ENCODE measurements at regions not wholly inside any gene's neighbourhood (a gene's known extent, or its start where the extent isn't known, plus 50 kb on each side); places are given as distances from the start of the nearest gene placed in this dataset.

DNA sequence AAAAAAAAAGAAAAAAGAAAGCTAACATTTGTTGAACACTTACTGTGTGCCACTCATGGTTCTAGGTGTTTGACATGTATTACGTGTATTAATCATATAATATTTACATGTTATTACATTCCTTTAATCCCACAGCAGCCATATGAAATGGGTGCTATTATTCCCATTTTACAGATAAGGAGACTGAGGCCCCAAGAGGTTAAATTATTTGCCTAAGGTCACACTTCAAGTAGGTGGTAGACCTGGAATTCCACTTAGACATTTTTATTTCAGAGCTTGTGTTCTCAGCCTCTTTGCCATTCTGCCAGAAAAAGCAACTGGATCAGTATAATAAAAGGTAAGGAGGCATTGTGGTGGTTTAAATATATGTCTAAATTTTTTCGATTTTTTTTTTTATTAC lies 55.1 kb upstream of the HS3ST4 start:
- Histone ChIP-seq H3K4me3 (ENCODE audit: low read depth in 2 of 2, low read length in 1 of 2) (no peak overlapping the region), H3K9me3 (no peaks in the 10 kb centered on the region), H2AFZ (ENCODE audit: low read depth) (no peak overlapping the region), H3K36me3 (replicated peaks in 1 of 2; ENCODE audit: control insufficient read depth in 1 of 2, insufficient read depth in 2 of 2, low read length in 1 of 2) (no peaks in the 10 kb centered on the region), H3F3A (replicated peaks; ENCODE audit: insufficient read depth) (no peaks in the 10 kb centered on the region), H3K4me2 (no peak overlapping the region), H3K79me2 (ENCODE audit: insufficient read depth) (no peaks in the 10 kb centered on the region), H3K27ac (ENCODE audit: low read depth in 2 of 2, low read length in 1 of 2) (no peak overlapping the region), H3K9me2 (no peaks in the 10 kb centered on the region), H3K4me1 (ENCODE audit: control insufficient read depth in 1 of 2, insufficient read depth in 2 of 2, low read depth in 1 of 2, low read length in 1 of 2) (no peaks in the 10 kb centered on the region), H4K20me1 (ENCODE audit: insufficient read depth) (no peaks in the 10 kb centered on the region), H3K9ac (no peak overlapping the region), H3K27me3 (ENCODE audit: insufficient read depth) (no peaks in the 10 kb centered on the region)
- no peak for DNase-seq
- TF ChIP-seq FOXJ3 (CRISPR knock-in tag; IDR thresholded peaks at IDR 0.05) = no peak
- CTCF ChIA-PET = interaction anchor here (0.7 kb wide), 1 partner anchor 329 kb away, joined by 3 read pairs; no protein-coding TSS in a partner anchor
- WGBS (ENCODE audit: low lambda C conversion rate) = 3% methylated on average over 2 of the region's 2 CpGs
- POLR2A ChIA-PET = no interaction called here

DNA sequence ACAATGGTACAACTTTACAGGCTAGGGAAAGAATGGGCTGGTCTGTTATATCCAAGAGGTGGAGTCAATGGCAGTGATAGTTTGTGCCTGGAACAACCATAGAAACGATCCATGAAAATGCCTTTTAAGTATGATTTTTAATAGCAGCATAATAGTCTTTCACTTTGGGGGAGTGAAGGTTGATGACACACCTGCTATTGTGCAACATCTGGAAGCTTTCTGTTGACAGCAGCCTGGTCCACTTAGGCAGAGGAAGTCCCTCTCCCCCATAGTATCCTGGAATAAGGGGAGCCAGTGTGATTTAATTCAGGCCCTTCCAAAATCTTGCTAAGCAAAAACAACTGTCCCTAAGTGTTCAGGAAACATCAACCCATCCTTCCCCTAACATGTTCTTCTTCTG lies 56.3 kb upstream of the HS3ST4 start:
- H3K4me3 ChIP-seq (ENCODE audit: low read depth in 2 of 2, low read length in 1 of 2) = no peak overlapping the region
- no peaks in the 10 kb centered on the region for H3K36me3 ChIP-seq (replicated peaks in 1 of 2; ENCODE audit: control insufficient read depth in 1 of 2, insufficient read depth in 2 of 2, low read length in 1 of 2)
- CTCF ChIA-PET = no interaction called here
- H3K9me2 ChIP-seq = no peaks in the 10 kb centered on the region
- DNase-seq = no peak
- no peaks in the 10 kb centered on the region for H3K79me2 ChIP-seq (ENCODE audit: insufficient read depth)
- no peaks in the 10 kb centered on the region for H3K9me3 ChIP-seq
- no peaks in the 10 kb centered on the region for H3K27me3 ChIP-seq (ENCODE audit: insufficient read depth)
- H3K27ac ChIP-seq (ENCODE audit: low read depth in 2 of 2, low read length in 1 of 2) = no peak overlapping the region
- no peak overlapping the region for H2AFZ ChIP-seq (ENCODE audit: low read depth)
- no peaks in the 10 kb centered on the region for H4K20me1 ChIP-seq (ENCODE audit: insufficient read depth)
- no peak overlapping the region for H3K4me2 ChIP-seq
- no peak overlapping the region for H3K9ac ChIP-seq
- no peaks in the 10 kb centered on the region for H3K4me1 ChIP-seq (ENCODE audit: control insufficient read depth in 1 of 2, insufficient read depth in 2 of 2, low read depth in 1 of 2, low read length in 1 of 2)
- no peaks in the 10 kb centered on the region for H3F3A ChIP-seq (replicated peaks; ENCODE audit: insufficient read depth)
- 0% methylated on average over 1 of the region's 1 CpG for WGBS (ENCODE audit: low lambda C conversion rate)
- POLR2A ChIA-PET = no interaction called here
- no peak for TF ChIP-seq JUND (IDR thresholded peaks at IDR 0.05)
- TF ChIP-seq, protein P1, sequence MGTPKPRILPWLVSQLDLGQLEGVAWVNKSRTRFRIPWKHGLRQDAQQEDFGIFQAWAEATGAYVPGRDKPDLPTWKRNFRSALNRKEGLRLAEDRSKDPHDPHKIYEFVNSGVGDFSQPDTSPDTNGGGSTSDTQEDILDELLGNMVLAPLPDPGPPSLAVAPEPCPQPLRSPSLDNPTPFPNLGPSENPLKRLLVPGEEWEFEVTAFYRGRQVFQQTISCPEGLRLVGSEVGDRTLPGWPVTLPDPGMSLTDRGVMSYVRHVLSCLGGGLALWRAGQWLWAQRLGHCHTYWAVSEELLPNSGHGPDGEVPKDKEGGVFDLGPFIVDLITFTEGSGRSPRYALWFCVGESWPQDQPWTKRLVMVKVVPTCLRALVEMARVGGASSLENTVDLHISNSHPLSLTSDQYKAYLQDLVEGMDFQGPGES (IDR thresholded peaks at IDR 0.05; ENCODE audit: low read depth, low read length) = no peak
- no peak for TF ChIP-seq EZH2phosphoT487 (IDR thresholded peaks at IDR 0.05; ENCODE audit: borderline replicate concordance, low read depth)
- TF ChIP-seq, protein P2, sequence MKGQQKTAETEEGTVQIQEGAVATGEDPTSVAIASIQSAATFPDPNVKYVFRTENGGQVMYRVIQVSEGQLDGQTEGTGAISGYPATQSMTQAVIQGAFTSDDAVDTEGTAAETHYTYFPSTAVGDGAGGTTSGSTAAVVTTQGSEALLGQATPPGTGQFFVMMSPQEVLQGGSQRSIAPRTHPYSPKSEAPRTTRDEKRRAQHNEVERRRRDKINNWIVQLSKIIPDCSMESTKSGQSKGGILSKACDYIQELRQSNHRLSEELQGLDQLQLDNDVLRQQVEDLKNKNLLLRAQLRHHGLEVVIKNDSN (IDR thresholded peaks at IDR 0.05; ENCODE audit: borderline replicate concordance, low read depth) = no peak
- TF ChIP-seq GATA2 (CRISPR knock-in tag; IDR thresholded peaks at IDR 0.05) = no peak
- TF ChIP-seq NRF1 (IDR thresholded peaks at IDR 0.05; ENCODE audit: low read depth, low read length) = no peak
- TF ChIP-seq TAF1 (IDR thresholded peaks at IDR 0.05; ENCODE audit: borderline replicate concordance, low read depth, low read length) = no peak
- TF ChIP-seq, protein P3, sequence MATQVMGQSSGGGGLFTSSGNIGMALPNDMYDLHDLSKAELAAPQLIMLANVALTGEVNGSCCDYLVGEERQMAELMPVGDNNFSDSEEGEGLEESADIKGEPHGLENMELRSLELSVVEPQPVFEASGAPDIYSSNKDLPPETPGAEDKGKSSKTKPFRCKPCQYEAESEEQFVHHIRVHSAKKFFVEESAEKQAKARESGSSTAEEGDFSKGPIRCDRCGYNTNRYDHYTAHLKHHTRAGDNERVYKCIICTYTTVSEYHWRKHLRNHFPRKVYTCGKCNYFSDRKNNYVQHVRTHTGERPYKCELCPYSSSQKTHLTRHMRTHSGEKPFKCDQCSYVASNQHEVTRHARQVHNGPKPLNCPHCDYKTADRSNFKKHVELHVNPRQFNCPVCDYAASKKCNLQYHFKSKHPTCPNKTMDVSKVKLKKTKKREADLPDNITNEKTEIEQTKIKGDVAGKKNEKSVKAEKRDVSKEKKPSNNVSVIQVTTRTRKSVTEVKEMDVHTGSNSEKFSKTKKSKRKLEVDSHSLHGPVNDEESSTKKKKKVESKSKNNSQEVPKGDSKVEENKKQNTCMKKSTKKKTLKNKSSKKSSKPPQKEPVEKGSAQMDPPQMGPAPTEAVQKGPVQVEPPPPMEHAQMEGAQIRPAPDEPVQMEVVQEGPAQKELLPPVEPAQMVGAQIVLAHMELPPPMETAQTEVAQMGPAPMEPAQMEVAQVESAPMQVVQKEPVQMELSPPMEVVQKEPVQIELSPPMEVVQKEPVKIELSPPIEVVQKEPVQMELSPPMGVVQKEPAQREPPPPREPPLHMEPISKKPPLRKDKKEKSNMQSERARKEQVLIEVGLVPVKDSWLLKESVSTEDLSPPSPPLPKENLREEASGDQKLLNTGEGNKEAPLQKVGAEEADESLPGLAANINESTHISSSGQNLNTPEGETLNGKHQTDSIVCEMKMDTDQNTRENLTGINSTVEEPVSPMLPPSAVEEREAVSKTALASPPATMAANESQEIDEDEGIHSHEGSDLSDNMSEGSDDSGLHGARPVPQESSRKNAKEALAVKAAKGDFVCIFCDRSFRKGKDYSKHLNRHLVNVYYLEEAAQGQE (IDR thresholded peaks at IDR 0.05; ENCODE audit: low read depth, low read length) = no peak
- no peak for TF ChIP-seq RXRA (IDR thresholded peaks at IDR 0.05; ENCODE audit: borderline replicate concordance, low read depth)
- TF ChIP-seq, protein P4, sequence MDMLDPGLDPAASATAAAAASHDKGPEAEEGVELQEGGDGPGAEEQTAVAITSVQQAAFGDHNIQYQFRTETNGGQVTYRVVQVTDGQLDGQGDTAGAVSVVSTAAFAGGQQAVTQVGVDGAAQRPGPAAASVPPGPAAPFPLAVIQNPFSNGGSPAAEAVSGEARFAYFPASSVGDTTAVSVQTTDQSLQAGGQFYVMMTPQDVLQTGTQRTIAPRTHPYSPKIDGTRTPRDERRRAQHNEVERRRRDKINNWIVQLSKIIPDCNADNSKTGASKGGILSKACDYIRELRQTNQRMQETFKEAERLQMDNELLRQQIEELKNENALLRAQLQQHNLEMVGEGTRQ (IDR thresholded peaks at IDR 0.05; ENCODE audit: borderline replicate concordance, low read depth, low read length) = no peak

Data from SK-N-SH (cell line).